GM18873 (cell line): ENCODE measurements at regions not wholly inside any gene's neighbourhood (a gene's known extent, or its start where the extent isn't known, plus 50 kb on each side); places are given as distances from the start of the nearest gene placed in this dataset.

Experiments
- ATAC-seq: cut with Tn5 transposase; IDR thresholded peaks from one replicate; pipeline ENCODE4 v1.9.1; 2021; ENCODE audit warnings: mild to moderate bottlenecking, moderate library complexity, moderate number of reproducible peaks; ENCODE audit not compliant: unreplicated experiment, low FRiP score

DNA sequence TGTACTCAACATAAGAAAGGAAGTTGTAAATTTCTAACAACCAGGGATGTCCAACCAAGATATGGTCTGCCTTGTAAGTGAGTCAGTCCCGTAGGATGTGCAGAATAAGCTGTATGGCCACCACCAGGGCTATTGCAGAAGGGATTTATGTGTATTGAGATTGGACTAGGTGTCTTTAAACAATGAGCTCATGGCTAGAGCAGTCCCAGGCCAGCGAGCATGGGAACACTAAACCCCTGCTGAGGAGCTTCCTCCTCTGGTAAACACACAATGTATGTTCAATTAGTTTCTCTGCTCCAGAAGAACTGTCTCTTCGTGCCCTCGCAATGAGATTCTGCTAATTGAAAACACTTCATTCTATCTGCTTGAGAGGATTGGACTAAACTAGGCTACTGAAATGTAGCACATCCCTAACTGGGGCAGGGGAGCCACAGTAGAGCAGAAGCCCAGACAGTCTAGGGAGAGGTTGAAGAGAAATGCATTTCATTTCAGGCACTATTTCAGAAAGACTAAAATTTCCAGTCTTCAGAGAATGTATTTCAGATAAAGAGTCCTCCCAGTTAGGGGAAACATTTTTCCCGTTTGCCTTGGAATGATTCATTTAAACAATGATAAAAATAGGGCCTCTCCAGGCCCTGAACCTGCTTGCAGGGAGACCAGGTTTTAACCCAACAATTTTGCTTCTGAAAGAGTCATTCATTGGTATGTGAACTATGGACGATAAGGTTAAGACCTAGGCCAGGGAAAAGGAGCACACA is 154.7 kb downstream of the FAM114A2 start:
- ATAC-seq, result no peak

- ATAC-seq, result no peak
These were observed 157.0 kb downstream of the FAM114A2 start for GRCh38 chr5:153881687-153882086.

- no peak for ATAC-seq
These were observed 158.6 kb downstream of the FAM114A2 start for GRCh38 chr5:153880106-153880505.

- no peak for ATAC-seq
These were observed 159.1 kb downstream of the FAM114A2 start for GRCh38 chr5:153879596-153879995.

- no peak for ATAC-seq
These were observed 172.5 kb downstream of the FAM114A2 start for GRCh38 chr5:153866176-153866575.

DNA sequence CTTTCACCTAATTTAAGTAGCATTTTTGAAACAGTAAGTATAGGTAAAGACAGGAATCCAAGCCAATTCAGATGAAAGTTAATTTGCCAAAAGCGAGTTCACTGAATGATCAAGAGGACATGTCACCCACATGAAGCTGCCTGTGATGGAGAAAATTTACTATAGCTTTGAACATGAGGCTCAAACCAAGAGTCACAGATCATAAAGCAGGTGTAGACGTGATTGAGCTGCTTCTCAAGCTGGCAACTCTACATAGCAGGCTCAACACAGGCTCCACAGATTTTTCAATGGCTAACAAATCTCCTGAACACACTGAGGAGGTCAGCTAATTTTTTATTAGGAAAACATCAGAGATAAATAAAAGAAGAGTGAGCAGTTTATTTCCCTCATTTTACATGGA is 173.7 kb downstream of the FAM114A2 start:
- ATAC-seq, result no peak

DNA sequence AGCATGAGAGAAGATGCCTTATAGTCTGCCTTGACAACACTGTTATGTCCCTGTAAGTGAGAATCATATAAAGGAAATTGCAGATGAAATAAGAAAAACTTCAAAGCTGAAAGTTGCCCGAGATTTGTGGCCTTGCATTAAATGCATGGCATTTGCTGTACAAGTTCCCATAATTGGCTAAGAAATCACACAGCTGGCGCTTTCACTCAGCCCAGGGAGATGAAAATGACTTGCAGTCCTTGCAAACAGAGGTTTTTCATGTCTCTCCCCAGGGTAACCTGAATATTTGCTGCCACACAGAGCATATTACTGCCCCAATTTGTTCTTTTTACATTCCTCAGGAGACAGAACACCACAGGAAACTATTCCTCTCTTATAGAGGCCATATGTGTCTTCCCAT is 174.8 kb downstream of the FAM114A2 start:
- no peak for ATAC-seq
